ENCODE measurements at regions not wholly inside any gene's neighbourhood (a gene's known extent, or its start where the extent isn't known, plus 50 kb on each side); places are given as distances from the start of the nearest gene placed in this dataset.

DNA sequence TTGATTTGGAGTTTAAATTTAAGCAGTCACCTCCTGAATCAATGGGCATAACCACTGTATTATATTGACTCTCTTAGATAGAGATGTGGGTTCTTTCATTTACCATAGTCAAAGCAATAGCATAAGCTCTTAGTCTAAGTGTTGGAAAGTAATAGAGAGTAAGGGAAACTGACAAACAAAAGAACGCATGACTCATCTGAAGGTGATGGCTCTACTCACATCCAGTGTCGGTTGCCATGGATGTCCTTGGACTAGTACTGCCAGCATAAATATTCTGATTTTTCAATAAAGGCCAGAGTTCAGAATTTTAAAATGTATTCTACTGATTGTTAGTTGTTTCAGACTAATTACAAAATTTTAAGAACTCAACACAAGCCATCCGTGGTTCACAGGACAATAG is 444.9 kb upstream of the DDI1 start:
- H3K4me2 ChIP-seq (ENCODE audit: low read depth, low read length): no peak overlapping the region
- H3K79me2 ChIP-seq (ENCODE audit: insufficient read depth, low read length): no peaks in the 10 kb centered on the region
- intact Hi-C loops (cut with micrococcal nuclease; ENCODE audit: unreplicated experiment) (no loop called here), in situ Hi-C loops (cut with HindIII; ENCODE audit: extremely low pct_ligation_motif_present, low pct_unique_long_range_greater_than_20kb) (loop anchor here (10.0 kb wide), 1 partner anchor 267 kb away; no protein-coding TSS in a partner anchor)
- WGBS (ENCODE audit: low lambda C conversion rate): 38% methylated on average over 3 of the region's 3 CpGs
- H3K27me3 ChIP-seq (ENCODE audit: control insufficient read depth in 1 of 2, insufficient read depth in 2 of 2, low read length in 2 of 2): no peaks in the 10 kb centered on the region
- no peak for DNase-seq (ENCODE audit: low spot score)
- no peak overlapping the region for H2AFZ ChIP-seq (ENCODE audit: low read length)
- TF ChIP-seq REL (CRISPR knock-in tag; conservative IDR thresholded peaks at IDR 0.05) (no peak), STAG1 (CRISPR knock-in tag; IDR thresholded peaks at IDR 0.05) (no peak), CC2D1A (CRISPR knock-in tag; IDR thresholded peaks at IDR 0.05) (no peak), ATF7 (IDR thresholded peaks at IDR 0.05) (no peak), ATF7 (CRISPR knock-in tag; IDR thresholded peaks at IDR 0.05) (no peak), ZNF232 (CRISPR knock-in tag; IDR thresholded peaks at IDR 0.05; ENCODE audit: borderline replicate concordance) (no peak), ZSCAN30 (CRISPR knock-in tag; IDR thresholded peaks at IDR 0.05) (no peak), ZMYM2 (CRISPR knock-in tag; IDR thresholded peaks at IDR 0.05) (no peak), SAP130 (CRISPR knock-in tag; IDR thresholded peaks at IDR 0.05; ENCODE audit: low read depth) (no peak), SRSF1 (optimal IDR thresholded peaks at IDR 0.05; ENCODE audit: low read depth, low read length) (no peak)
- ATAC-seq: no peak
- H3K36me3 ChIP-seq (replicated peaks in 1 of 2; ENCODE audit: control insufficient read depth in 1 of 2, insufficient read depth in 2 of 2, low read length in 2 of 2): no peaks in the 10 kb centered on the region
- H3K27ac ChIP-seq (ENCODE audit: extremely low read length, insufficient read depth, low read length): no peak overlapping the region
- H4K20me1 ChIP-seq (ENCODE audit: insufficient read depth, low read length): no peaks in the 10 kb centered on the region
- no peak for FAIRE-seq
- H3K9me3 ChIP-seq (ENCODE audit: low read length): no peaks in the 10 kb centered on the region
- ChIA-PET CTCF (ENCODE audit: low intra/inter-chr PET ratio, low total read pairs) (no interaction called here), POLR2A (no interaction called here)
- H3K9ac ChIP-seq (ENCODE audit: insufficient read depth, low read depth, low read length): no peak overlapping the region
- H3K4me1 ChIP-seq (ENCODE audit: insufficient read depth, low read length): no peaks in the 10 kb centered on the region
- H3K4me3 ChIP-seq (replicated peaks in 1 of 3; ENCODE audit: insufficient read depth in 1 of 3, low read depth in 2 of 3, low read length in 3 of 3): no peak overlapping the region
- no TSS peak for BruUV-seq (replicated peaks)

DNA sequence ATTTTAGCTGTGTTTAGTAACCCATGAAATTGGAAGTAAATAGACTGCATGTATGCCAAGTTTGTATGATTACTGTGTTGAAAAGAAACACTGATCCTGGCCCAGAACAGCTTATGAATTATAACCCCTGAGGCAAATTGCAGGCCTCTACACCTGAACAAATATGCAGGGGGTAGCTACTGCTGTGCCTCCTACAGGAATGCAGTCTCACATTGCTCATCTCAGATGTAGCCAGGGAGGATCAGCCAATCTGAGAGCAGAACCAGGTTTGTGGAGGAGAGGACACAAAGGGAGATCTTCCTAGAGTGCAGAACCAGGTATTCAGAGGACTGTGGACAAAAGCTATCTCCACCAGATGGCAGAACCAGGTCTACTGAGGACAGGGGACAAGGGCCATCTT is 442.2 kb upstream of the DDI1 start:
- Histone ChIP-seq H4K20me1 (ENCODE audit: insufficient read depth, low read length) (no peaks in the 10 kb centered on the region), H3K79me2 (ENCODE audit: insufficient read depth, low read length) (no peaks in the 10 kb centered on the region), H3K9ac (ENCODE audit: insufficient read depth, low read depth, low read length) (no peak overlapping the region), H3K4me3 (replicated peaks in 1 of 3; ENCODE audit: insufficient read depth in 1 of 3, low read depth in 2 of 3, low read length in 3 of 3) (no peak overlapping the region), H2AFZ (ENCODE audit: low read length) (no peak overlapping the region), H3K36me3 (replicated peaks in 1 of 2; ENCODE audit: control insufficient read depth in 1 of 2, insufficient read depth in 2 of 2, low read length in 2 of 2) (no peaks in the 10 kb centered on the region), H3K4me2 (ENCODE audit: low read depth, low read length) (no peak overlapping the region), H3K27ac (ENCODE audit: extremely low read length, insufficient read depth, low read length) (no peak overlapping the region), H3K27me3 (ENCODE audit: control insufficient read depth in 1 of 2, insufficient read depth in 2 of 2, low read length in 2 of 2) (no peaks in the 10 kb centered on the region), H3K9me3 (ENCODE audit: low read length) (no peaks in the 10 kb centered on the region), H3K4me1 (ENCODE audit: insufficient read depth, low read length) (no peaks in the 10 kb centered on the region)
- FAIRE-seq (no peak), ATAC-seq (peak; percentile 46; the same call in 2 of the 3 replicates), DNase-seq (ENCODE audit: low spot score) (no peak)
- intact Hi-C loops (cut with micrococcal nuclease; ENCODE audit: unreplicated experiment) (no loop called here), in situ Hi-C loops (cut with HindIII; ENCODE audit: extremely low pct_ligation_motif_present, low pct_unique_long_range_greater_than_20kb) (loop anchor here (10.0 kb wide), 1 partner anchor 269 kb away; no protein-coding TSS in a partner anchor)
- no TSS peak for BruUV-seq (replicated peaks)
- ChIA-PET CTCF (ENCODE audit: low intra/inter-chr PET ratio, low total read pairs) (no interaction called here), POLR2A (no interaction called here)
- TF ChIP-seq ZNF460 (CRISPR knock-in tag; IDR thresholded peaks at IDR 0.05; ENCODE audit: borderline replicate concordance) (no peak), JUN (CRISPR knock-in tag; IDR thresholded peaks at IDR 0.05) (no peak), ZNF850 (CRISPR knock-in tag; conservative IDR thresholded peaks at IDR 0.05) (no peak), FLYWCH1 (CRISPR knock-in tag; IDR thresholded peaks at IDR 0.05) (no peak), ZNF468 (CRISPR knock-in tag; IDR thresholded peaks at IDR 0.05) (no peak), SMAD1 (CRISPR knock-in tag; IDR thresholded peaks at IDR 0.05; ENCODE audit: borderline replicate concordance, low read depth) (no peak), TRIM24 (CRISPR knock-in tag; IDR thresholded peaks at IDR 0.05) (no peak), KDM4B (CRISPR knock-in tag; IDR thresholded peaks at IDR 0.05) (no peak), PHF5A (CRISPR knock-in tag; IDR thresholded peaks at IDR 0.05; ENCODE audit: low read depth, unreplicated experiment) (no peak), ZNF569 (CRISPR knock-in tag; IDR thresholded peaks at IDR 0.05; ENCODE audit: borderline replicate concordance) (no peak), KLF12 (CRISPR knock-in tag; IDR thresholded peaks at IDR 0.05; ENCODE audit: borderline replicate concordance) (no peak), YY1 (IDR thresholded peaks at IDR 0.05; ENCODE audit: insufficient read depth, insufficient replicate concordance, low read depth, low read length) (no peak)
- TF ChIP-seq, protein P1, sequence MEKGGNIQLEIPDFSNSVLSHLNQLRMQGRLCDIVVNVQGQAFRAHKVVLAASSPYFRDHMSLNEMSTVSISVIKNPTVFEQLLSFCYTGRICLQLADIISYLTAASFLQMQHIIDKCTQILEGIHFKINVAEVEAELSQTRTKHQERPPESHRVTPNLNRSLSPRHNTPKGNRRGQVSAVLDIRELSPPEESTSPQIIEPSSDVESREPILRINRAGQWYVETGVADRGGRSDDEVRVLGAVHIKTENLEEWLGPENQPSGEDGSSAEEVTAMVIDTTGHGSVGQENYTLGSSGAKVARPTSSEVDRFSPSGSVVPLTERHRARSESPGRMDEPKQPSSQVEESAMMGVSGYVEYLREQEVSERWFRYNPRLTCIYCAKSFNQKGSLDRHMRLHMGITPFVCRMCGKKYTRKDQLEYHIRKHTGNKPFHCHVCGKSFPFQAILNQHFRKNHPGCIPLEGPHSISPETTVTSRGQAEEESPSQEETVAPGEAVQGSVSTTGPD (CRISPR knock-in tag; IDR thresholded peaks at IDR 0.05): no peak

Data from HepG2 (cell line).